ENCODE measurements at regions not wholly inside any gene's neighbourhood (a gene's known extent, or its start where the extent isn't known, plus 50 kb on each side); places are given as distances from the start of the nearest gene placed in this dataset.

- Histone ChIP-seq H3K27ac (no peak overlapping the region), H3K4me3 (no peak overlapping the region)
- no peak for TF ChIP-seq CTCF (IDR thresholded peaks at IDR 0.05)
- DNase-seq (ENCODE audit: low spot score), result no peak
Observed at GRCh38 chr3:117656391-117656790, 946.8 kb downstream of the TUSC7 start.

GRCh38 chr3:117657278-117657677, 947.7 kb downstream of the TUSC7 start:
- no peak for TF ChIP-seq CTCF (IDR thresholded peaks at IDR 0.05)
- Histone ChIP-seq H3K4me3 (no peak overlapping the region), H3K27ac (no peak overlapping the region)
- no peak for DNase-seq (ENCODE audit: low spot score)

- H3K27ac ChIP-seq, result no peak overlapping the region
- no peak for TF ChIP-seq CTCF (IDR thresholded peaks at IDR 0.05)
- DNase-seq (ENCODE audit: low spot score), result no peak
Observed at GRCh38 chr3:117660941-117661817, 951.6 kb downstream of the TUSC7 start.

GRCh38 chr3:117661818-117662095, 952.2 kb downstream of the TUSC7 start:
- no peak overlapping the region for H3K4me3 ChIP-seq
- no peak overlapping the region for H3K27ac ChIP-seq
- TF ChIP-seq CTCF (IDR thresholded peaks at IDR 0.05), result no peak
- no peak for DNase-seq (ENCODE audit: low spot score)

More at GRCh38 chr3:117660941-117661817, 951.6 kb downstream of the TUSC7 start:
- no peak overlapping the region for H3K4me3 ChIP-seq

- no peak overlapping the region for H3K27ac ChIP-seq
- DNase-seq (ENCODE audit: low spot score), result no peak
Observed at GRCh38 chr3:117665296-117665695, 955.7 kb downstream of the TUSC7 start.

GRCh38 chr3:117666325-117666724, 956.7 kb downstream of the TUSC7 start:
- no peak for DNase-seq (ENCODE audit: low spot score)
- Histone ChIP-seq H3K27ac (no peak overlapping the region), H3K4me3 (no peak overlapping the region)
- TF ChIP-seq CTCF (IDR thresholded peaks at IDR 0.05), result no peak

More at GRCh38 chr3:117665296-117665695, 955.7 kb downstream of the TUSC7 start:
- no peak overlapping the region for H3K4me3 ChIP-seq
- TF ChIP-seq CTCF (IDR thresholded peaks at IDR 0.05), result no peak

- no peak for DNase-seq (ENCODE audit: low spot score)
Observed at GRCh38 chr3:117666812-117667211, 957.2 kb downstream of the TUSC7 start.

More at GRCh38 chr3:117666812-117667211, 957.2 kb downstream of the TUSC7 start:
- Histone ChIP-seq H3K27ac (no peak overlapping the region), H3K4me3 (no peak overlapping the region)
- no peak for TF ChIP-seq CTCF (IDR thresholded peaks at IDR 0.05)

Data from coronary artery (tissue), 2 donors.